ENCODE measurements at regions not wholly inside any gene's neighbourhood (a gene's known extent, or its start where the extent isn't known, plus 50 kb on each side); places are given as distances from the start of the nearest gene placed in this dataset.

- TF ChIP-seq CTCF (conservative IDR thresholded peaks at IDR 0.05), result no peak
- Histone ChIP-seq H3K79me1 (ENCODE audit: insufficient read depth, low read depth, low read length, poor library complexity, severe bottlenecking) (no peaks in the 10 kb centered on the region), H4K5ac (ENCODE audit: insufficient read length, low read depth, low read length) (no peak overlapping the region), H2BK5ac (ENCODE audit: insufficient read length, low read length) (no peak overlapping the region), H3K9ac (ENCODE audit: extremely low read depth, insufficient read length, low read length) (no peak overlapping the region), H4K20me1 (ENCODE audit: control insufficient read depth, insufficient read depth, insufficient read length) (no peaks in the 10 kb centered on the region), H3K4ac (ENCODE audit: low read depth, low read length) (no peak overlapping the region), H2AFZ (ENCODE audit: low read length) (no peak overlapping the region), H4K8ac (replicated peaks; ENCODE audit: insufficient read length, low read depth, low read length) (no peak overlapping the region), H4K91ac (ENCODE audit: insufficient read length, low read depth, low read length) (no peak overlapping the region), H2BK12ac (ENCODE audit: insufficient read length, low read depth, low read length) (no peak overlapping the region), H3K9me3 (ENCODE audit: control insufficient read depth, low read depth, low read length) (no peaks in the 10 kb centered on the region), H3K4me2 (ENCODE audit: insufficient read depth, insufficient read length, low read length) (no peak overlapping the region), H3K23me2 (ENCODE audit: insufficient read length, low read depth, low read length, poor library complexity, severe bottlenecking) (no peaks in the 10 kb centered on the region), H3K27me3 (ENCODE audit: insufficient read depth, low read length) (no peaks in the 10 kb centered on the region), H2AK5ac (ENCODE audit: insufficient read length, low read length) (no peak overlapping the region), H2BK15ac (ENCODE audit: low read depth, low read length) (no peak overlapping the region), H3K79me2 (ENCODE audit: insufficient read depth, low read length) (no peaks in the 10 kb centered on the region), H3K56ac (ENCODE audit: insufficient read length, low read depth, low read length) (no peak overlapping the region), H2BK120ac (ENCODE audit: low read depth, low read length, poor library complexity, severe bottlenecking) (no peak overlapping the region), H2BK20ac (ENCODE audit: low read depth, low read length, poor library complexity, severe bottlenecking) (no peak overlapping the region), H3K23ac (ENCODE audit: insufficient read length, low read depth, low read length) (no peak overlapping the region), H3K14ac (ENCODE audit: insufficient read depth, low read length) (no peak overlapping the region), H3T11ph (ENCODE audit: low read length) (no peak overlapping the region), H3K18ac (ENCODE audit: insufficient read length, low read depth, low read length) (no peak overlapping the region), H3K27ac (ENCODE audit: insufficient read length, low read depth, low read length) (no peak overlapping the region), H3K4me1 (ENCODE audit: insufficient read depth, low read length) (no peaks in the 10 kb centered on the region)
- DNase-seq, result no peak
- Mint-ChIP-seq H3K27ac (no peak overlapping the region), H3K9me3 (no peaks in the 10 kb centered on the region), H3K4me1 (peaks cover 3 to 14% of the 10 kb centered on the region in 2 experiments; a peak in 2 of 4 replicates), H3K27me3 (ENCODE audit: low read depth) (peaks cover 9% of the 10 kb centered on the region), H3K4me3 (no peak overlapping the region), H3K36me3 (ENCODE audit: insufficient read depth in 1 of 3, low read depth in 3 of 3) (no peaks in the 10 kb centered on the region)
- no CpG with 5 or more reads among the region's 2 CpGs for WGBS (ENCODE audit: extremely low coverage, insufficient read length, low lambda C conversion rate)
Measured at GRCh38 chr15:70159713-70160009, 61.9 kb upstream of the TLE3 start.
